GM18517 (cell line): ENCODE measurements at regions not wholly inside any gene's neighbourhood (a gene's known extent, or its start where the extent isn't known, plus 50 kb on each side); places are given as distances from the start of the nearest gene placed in this dataset.

ENCODE experiments used
- ATAC-seq: cut with Tn5 transposase; IDR thresholded peaks from one replicate; pipeline ENCODE4 v1.9.1; 2021; ENCODE audit warnings: mild to moderate bottlenecking, moderate library complexity; ENCODE audit not compliant: unreplicated experiment

DNA sequence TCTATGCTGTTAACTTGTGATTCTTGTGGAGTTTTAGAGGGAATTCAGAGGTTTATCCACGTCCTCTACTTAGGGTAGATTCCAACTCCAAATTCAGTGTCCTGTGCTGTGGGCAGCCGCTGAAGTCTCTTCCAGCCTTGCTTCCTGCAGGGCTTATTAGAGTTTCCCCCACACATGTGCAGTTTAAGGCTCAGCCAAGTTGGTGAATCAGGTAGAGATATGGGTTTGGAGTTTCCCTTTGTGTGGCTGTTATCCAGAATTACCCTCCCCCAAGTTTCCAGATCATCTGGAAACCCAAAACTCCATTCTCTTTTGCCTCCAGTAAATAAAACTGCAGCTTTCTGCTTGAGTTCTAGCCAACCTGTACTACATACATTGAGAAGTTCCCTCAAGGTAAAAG is 853.7 kb downstream of the GALC start:
- ATAC-seq = no peak

GRCh38 chr14:87133073-87133801 is 859.7 kb downstream of the GALC start:
- ATAC-seq = no peak

- no peak for ATAC-seq
These were observed 861.1 kb downstream of the GALC start for GRCh38 chr14:87131879-87132278.

- ATAC-seq = no peak
These were observed 870.8 kb downstream of the GALC start for GRCh38 chr14:87122166-87122565.

GRCh38 chr14:87121716-87122115 is 871.3 kb downstream of the GALC start:
- no peak for ATAC-seq

- no peak for ATAC-seq
These were observed 877.7 kb downstream of the GALC start for GRCh38 chr14:87115234-87115633.

DNA sequence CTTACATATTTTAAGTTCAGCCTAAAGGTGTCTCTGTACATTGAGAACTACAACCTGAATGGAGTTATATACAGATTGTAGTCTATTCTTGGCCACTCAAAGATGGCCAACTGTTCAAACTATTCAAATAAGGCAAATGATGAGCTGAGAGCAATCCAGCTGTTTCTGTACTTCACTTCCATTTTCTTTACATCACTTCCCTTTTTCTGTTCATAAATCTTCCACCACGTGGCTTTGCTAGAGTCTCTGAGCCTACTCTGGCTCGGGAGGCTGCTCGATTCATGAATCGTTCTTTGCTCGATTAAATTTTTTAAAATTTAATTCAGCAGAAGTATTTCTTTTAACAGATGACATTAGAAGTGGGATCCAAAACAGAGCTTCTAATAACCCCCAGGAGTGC is 879.7 kb downstream of the GALC start:
- no peak for ATAC-seq

DNA sequence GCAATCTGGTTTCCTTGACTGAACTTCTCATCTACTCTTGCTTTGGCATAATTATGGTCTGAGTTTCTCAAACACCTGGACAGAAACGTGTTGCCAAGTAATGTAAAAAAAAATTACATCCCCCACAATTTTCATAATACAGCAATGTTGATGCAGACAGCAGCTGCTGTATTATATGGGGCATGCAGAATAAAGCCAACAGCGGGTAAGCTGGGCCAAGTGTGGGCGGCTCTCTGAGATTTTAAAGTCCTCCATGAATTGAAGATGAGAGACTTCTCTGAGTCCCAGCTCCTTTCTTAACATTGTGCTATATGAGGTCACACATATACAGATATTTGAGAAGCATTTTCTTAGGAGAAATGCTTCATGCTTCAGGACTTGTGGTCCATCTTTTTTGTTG is 881.2 kb downstream of the GALC start:
- ATAC-seq = no peak

DNA sequence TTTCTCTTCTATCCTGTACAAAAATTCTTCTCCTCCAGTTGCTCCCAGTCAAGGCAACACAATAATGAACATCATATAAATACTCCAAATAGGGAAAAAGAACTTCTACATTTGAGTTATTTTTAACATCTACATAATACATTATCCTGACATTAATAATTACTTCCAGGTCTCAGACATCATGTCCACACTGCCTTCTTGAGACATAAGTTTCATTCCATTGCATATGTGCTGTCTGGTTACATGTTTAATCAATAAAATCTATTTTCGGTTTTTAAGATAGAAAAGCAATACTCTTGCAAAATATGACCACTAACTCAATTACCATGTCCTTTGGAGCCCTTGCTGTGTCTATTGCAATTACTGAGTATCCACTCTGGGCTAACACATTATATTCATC is 881.9 kb downstream of the GALC start:
- no peak for ATAC-seq

DNA sequence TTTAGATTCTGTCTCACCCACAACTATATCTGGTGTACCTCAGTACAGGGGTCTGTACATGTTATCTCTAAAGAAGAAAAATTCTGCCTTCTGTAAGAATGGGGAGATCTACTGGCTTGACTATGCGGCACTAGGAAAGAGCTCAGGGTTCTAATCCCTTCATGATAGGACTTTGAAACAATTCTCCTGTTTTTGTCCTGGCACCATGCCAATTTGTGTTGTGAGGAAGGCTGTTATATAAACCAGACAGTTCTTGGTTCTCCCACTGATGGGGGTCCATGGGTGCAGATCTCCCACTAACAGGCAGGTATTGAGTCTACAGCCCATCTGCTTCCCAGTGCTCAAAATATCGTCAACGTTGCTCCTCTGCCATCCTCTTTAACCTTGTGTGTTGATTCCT is 883.7 kb downstream of the GALC start:
- no peak for ATAC-seq

- ATAC-seq = no peak
These were observed 884.3 kb downstream of the GALC start for GRCh38 chr14:87108726-87109125.

GRCh38 chr14:87102811-87103378 is 890.1 kb downstream of the GALC start:
- ATAC-seq = no peak

DNA sequence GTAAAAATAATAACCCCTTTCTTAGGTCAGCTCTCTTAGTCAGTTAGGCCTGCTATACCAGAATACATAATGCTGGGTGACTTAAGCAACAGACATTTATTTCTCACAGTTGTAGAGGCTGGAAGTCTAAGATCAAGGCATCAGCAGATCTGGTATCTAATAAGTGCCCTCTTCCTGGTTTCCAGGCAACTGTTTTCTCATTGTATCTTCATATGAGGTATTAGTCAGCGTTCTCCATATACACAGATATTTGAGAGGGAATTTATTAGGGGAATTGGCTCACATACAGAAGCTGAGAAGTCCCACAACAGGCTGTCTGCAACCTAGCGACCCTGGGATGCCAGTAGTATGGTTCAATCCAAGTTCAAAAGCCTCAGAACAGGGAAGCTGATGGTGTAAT is 896.0 kb downstream of the GALC start:
- ATAC-seq = no peak

DNA sequence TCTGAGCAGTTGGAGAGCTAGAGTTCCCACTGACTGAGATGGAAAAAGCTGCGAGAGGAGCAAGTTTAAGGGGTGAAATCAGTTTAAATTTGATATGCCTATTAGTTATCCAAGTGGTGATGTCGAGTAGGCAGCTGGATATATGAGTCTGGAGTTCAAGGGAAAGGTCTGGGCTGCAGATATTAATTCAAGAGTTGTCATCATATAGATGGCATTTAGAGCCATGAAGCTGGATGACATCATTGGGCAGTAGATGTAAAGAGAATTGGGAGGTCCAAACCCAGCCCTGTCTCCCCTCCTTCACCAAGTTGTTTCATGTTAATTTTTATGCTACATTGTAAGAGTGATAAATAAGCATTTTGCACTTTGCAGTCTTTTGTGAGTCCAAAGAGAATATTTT is 898.1 kb downstream of the GALC start:
- ATAC-seq = no peak

DNA sequence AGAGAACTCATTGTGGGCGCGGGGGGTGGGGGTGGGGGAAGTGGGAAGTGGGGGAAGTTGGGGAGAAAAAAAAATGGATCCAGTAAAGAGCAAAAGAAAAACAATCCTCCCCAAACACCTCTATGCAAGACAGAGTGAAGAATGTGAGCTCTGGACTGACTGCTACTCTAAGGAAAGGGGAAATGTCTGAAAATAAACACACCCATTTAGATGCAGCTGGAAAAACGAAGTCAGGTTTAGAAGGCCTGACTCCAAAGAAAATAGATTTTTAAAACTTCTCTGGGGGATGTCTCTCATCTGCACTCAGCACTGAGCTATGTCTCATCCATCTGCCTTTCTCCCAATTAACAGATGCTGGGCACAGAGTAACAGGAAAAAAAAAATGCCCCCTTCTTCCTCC is 904.4 kb downstream of the GALC start:
- no peak for ATAC-seq

- no peak for ATAC-seq
These were observed 905.1 kb downstream of the GALC start for GRCh38 chr14:87087881-87088280.

DNA sequence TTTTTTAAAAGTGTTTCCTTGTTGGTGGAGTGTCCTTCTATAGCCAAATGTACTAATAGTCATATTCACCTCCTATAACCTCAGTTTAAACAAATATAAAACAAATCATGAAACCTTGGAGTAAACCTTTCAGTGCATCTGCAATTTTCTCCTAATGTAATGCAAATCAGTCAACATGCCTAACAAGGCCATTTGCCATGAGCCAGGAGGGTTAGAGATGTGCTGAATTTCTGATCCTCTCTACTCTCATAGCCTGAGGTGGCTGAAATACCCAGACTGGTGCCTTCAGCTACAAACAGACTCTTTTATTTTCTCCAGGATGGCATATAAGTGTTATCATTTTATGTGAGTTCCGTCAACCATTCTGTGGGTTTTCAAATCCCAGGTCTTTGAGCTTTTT is 908.1 kb downstream of the GALC start:
- ATAC-seq = no peak

DNA sequence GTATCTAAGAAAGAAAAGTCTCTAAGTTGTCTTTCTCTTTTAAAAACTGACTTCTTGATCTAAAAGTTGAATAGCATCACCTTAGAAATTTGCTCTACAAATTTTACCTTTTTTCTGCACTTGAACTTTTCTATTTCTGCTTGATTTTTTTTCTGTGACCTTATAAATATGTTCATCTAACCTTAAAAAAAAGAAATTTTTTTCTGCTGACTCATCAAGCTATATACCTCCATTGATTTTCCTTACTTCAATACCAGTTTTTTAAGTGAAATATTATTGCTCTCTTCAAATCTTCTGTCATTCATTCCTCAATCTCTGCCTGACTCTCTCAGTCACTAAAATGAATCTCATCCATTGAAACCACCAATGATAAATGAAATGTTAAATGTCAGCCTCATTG is 910.1 kb downstream of the GALC start:
- ATAC-seq = no peak

- no peak for ATAC-seq
These were observed 912.0 kb downstream of the GALC start for GRCh38 chr14:87081004-87081403.

DNA sequence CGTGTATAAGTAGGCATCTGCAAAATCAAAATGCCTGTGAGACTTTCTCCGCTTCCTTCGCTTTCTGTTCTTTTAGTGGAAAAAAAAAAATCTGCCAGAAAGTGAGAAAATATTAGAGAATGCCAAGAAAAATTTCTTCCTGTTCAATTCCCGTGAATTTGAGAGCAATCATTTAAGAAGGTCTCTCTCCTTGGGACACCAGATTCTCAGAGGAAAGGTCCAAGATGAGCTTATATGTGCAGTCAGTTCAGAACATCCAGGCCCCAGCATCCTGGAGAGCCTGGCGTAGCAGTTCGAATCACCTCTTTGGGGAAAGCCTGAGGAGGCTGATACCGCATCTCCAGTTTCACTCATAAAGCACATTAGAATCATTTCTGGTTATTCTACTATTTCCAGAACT is 912.8 kb downstream of the GALC start:
- ATAC-seq = no peak

GRCh38 chr14:87079416-87079815 is 913.6 kb downstream of the GALC start:
- no peak for ATAC-seq

DNA sequence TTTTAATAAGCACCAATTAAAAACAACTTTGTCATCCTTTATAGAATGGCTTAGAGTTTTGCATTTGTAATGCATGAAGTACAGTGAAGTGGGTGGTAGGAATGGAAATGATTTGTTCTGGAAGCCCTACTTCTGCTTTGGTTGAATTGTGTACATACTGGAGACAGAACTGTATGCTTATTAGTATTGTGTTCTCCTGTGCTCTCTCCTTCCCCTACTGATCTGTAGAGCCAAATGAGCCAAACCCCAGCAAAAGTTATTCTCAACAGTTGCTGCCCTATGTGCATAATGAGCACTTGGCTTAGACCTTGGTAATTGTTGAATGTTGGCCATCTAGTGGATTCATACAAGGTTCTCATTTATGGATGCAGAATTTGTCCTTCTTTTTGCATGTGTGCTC is 916.1 kb downstream of the GALC start:
- ATAC-seq = no peak

- no peak for ATAC-seq
These were observed 916.8 kb downstream of the GALC start for GRCh38 chr14:87076146-87076545.
